Fibroblast of lung (primary cell): ENCODE measurements at regions not wholly inside any gene's neighbourhood (a gene's known extent, or its start where the extent isn't known, plus 50 kb on each side); places are given as distances from the start of the nearest gene placed in this dataset.

Source experiments
- DNase-seq, 2 donors: peaks; one replicate each; pipeline versions ENCODE4 v3.0.0 to v3.0.0-alpha.2; 2010; ENCODE audit warnings: low read depth in 2 of 2
- H2AFZ ChIP-seq: 2 replicates; pipeline ENCODE4 v1.5.1; 2012; ENCODE audit warnings: low read length, control low read depth, inconsistent platforms
- H3K27ac ChIP-seq: 2 replicates; pipeline ENCODE4 v1.5.1; 2011; ENCODE audit warnings: low read length, control low read depth; ENCODE audit not compliant: insufficient read depth
- H3K27me3 ChIP-seq: 2 replicates; pipeline ENCODE4 v1.5.1; 2011; ENCODE audit warnings: mild to moderate bottlenecking, low read length; ENCODE audit not compliant: control insufficient read depth, insufficient read depth
- H3K36me3 ChIP-seq: 2 replicates; pipeline ENCODE4 v1.5.1; 2011; ENCODE audit warnings: low read length; ENCODE audit not compliant: control insufficient read depth, insufficient read depth
- H3K4me1 ChIP-seq: 2 replicates; pipeline ENCODE4 v1.5.1; 2011; ENCODE audit warnings: low read length; ENCODE audit not compliant: control insufficient read depth, insufficient read depth; ENCODE audit errors: extremely low read depth
- H3K4me2 ChIP-seq: 2 replicates; pipeline ENCODE4 v1.5.1; 2011; ENCODE audit warnings: low read length, control low read depth; ENCODE audit not compliant: insufficient read depth; ENCODE audit errors: extremely low read depth
- H3K4me3 ChIP-seq, 4 experiments: fragments of 200-600 bp in 1 of 4; sonication (generic) in 1 of 4; replicated peaks in 1 of 4; 2 replicates each; pipeline ENCODE4 v1.5.1; 2011 to 2016; ENCODE audit warnings: low read length in 4 of 4, low read depth in 3 of 4, mild to moderate bottlenecking in 3 of 4, control low read depth in 2 of 4, inconsistent platforms in 1 of 4, mixed read lengths in 1 of 4; ENCODE audit not compliant: insufficient read depth in 1 of 4; ENCODE audit errors: control extremely low read depth in 1 of 4
- H3K79me2 ChIP-seq: 2 replicates; pipeline ENCODE4 v1.5.1; 2012; ENCODE audit warnings: mild to moderate bottlenecking, low read length, inconsistent platforms; ENCODE audit not compliant: control insufficient read depth, insufficient read depth
- H3K9ac ChIP-seq: 2 replicates; pipeline ENCODE4 v1.5.1; 2011; ENCODE audit warnings: mild to moderate bottlenecking, low read length, control low read depth; ENCODE audit not compliant: insufficient read depth
- H3K9me3 ChIP-seq: 2 replicates; pipeline ENCODE4 v1.5.1; 2012; ENCODE audit warnings: low read depth, low read length; ENCODE audit not compliant: control insufficient read depth, insufficient read depth
- H4K20me1 ChIP-seq: 2 replicates; pipeline ENCODE4 v1.5.1; 2011; ENCODE audit warnings: low read length; ENCODE audit not compliant: control insufficient read depth, insufficient read depth; ENCODE audit errors: extremely low read depth
- EZH2 ChIP-seq: IDR thresholded peaks from 2 replicates; pipeline ENCODE4 v1.5.1; 2012; ENCODE audit warnings: low read length, control low read depth, mild to moderate bottlenecking; ENCODE audit errors: missing control alignments
- TF ChIP-seq, protein P1 (sequence below), 2 donors: IDR thresholded peaks in 1 of 2; conservative IDR thresholded peaks in 1 of 2; 1 replicate in 1 of 2; 2 replicates in 1 of 2; pipeline ENCODE4 v1.5.1; 2011 to 2012; ENCODE audit warnings: low read length in 2 of 2, control low read depth in 1 of 2, inconsistent platforms in 1 of 2, low read depth in 1 of 2, mild to moderate bottlenecking in 1 of 2

DNA sequence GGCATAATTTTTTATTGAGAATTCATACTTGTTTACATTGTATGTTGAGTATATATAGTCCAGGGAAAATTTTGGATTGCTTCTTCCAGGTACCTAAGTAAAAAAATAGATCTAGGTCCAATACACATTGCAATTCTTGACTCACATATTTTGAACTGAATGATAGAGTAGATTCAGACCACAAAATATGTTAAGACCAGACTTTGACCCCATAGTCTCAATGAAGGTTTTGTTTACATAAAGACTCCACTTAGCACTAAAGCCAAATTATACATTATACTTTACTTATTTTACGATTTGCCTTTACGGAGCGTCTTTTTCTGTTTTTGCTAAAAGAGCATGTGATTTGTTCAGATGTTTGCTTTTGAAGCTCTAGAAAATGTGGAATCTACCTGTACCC, 144.1 kb upstream of the PTCHD4 start:
- Histone ChIP-seq H4K20me1 (no peaks in the 10 kb centered on the region), H3K36me3 (no peaks in the 10 kb centered on the region), H3K9me3 (no peaks in the 10 kb centered on the region), H3K4me3 (no peak overlapping the region), H3K27ac (no peak overlapping the region), H3K4me1 (no peaks in the 10 kb centered on the region), H3K9ac (no peak overlapping the region), H2AFZ (no peak overlapping the region), H3K4me2 (no peak overlapping the region), H3K27me3 (no peaks in the 10 kb centered on the region), H3K79me2 (no peaks in the 10 kb centered on the region)
- TF ChIP-seq, protein P1, sequence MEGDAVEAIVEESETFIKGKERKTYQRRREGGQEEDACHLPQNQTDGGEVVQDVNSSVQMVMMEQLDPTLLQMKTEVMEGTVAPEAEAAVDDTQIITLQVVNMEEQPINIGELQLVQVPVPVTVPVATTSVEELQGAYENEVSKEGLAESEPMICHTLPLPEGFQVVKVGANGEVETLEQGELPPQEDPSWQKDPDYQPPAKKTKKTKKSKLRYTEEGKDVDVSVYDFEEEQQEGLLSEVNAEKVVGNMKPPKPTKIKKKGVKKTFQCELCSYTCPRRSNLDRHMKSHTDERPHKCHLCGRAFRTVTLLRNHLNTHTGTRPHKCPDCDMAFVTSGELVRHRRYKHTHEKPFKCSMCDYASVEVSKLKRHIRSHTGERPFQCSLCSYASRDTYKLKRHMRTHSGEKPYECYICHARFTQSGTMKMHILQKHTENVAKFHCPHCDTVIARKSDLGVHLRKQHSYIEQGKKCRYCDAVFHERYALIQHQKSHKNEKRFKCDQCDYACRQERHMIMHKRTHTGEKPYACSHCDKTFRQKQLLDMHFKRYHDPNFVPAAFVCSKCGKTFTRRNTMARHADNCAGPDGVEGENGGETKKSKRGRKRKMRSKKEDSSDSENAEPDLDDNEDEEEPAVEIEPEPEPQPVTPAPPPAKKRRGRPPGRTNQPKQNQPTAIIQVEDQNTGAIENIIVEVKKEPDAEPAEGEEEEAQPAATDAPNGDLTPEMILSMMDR (conservative IDR thresholded peaks at IDR 0.05 in 1 of 2, IDR thresholded peaks at IDR 0.05 in 1 of 2; ENCODE audit: low read depth in 1 of 2, low read length in 2 of 2): no peak
- no peak for TF ChIP-seq EZH2
- no peak for DNase-seq

DNA sequence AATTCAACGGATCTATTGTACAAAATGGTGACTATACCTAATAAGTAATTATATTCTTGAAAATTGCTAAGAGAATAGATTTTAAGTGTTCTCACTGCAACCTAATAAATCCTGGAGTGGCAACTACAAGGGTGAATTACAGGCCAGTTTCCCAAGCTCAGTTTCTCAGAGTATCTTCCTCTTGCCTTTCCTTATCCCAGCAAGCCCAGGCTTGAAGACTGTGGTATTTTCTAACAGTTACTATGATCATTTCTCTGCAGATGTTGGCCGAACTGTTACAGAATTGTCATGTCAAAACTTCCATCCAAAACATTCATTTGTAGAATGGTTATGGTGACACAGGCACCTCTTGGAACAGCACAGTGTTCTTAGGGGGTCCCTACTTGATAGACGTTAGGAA, 138.1 kb upstream of the PTCHD4 start:
- no peak for DNase-seq
- H3K36me3 ChIP-seq: no peaks in the 10 kb centered on the region
- no peaks in the 10 kb centered on the region for H3K27me3 ChIP-seq
- H3K27ac ChIP-seq: no peak overlapping the region
- no peaks in the 10 kb centered on the region for H3K4me1 ChIP-seq
- H3K4me2 ChIP-seq: no peak overlapping the region
- no peak overlapping the region for H3K4me3 ChIP-seq
- no peaks in the 10 kb centered on the region for H3K9me3 ChIP-seq
- TF ChIP-seq EZH2: no peak
- TF ChIP-seq, protein P1 (conservative IDR thresholded peaks at IDR 0.05 in 1 of 2, IDR thresholded peaks at IDR 0.05 in 1 of 2; ENCODE audit: low read depth in 1 of 2, low read length in 2 of 2): no peak
- no peaks in the 10 kb centered on the region for H3K79me2 ChIP-seq
- no peaks in the 10 kb centered on the region for H4K20me1 ChIP-seq
- H3K9ac ChIP-seq: no peak overlapping the region
- H2AFZ ChIP-seq: no peak overlapping the region

DNA sequence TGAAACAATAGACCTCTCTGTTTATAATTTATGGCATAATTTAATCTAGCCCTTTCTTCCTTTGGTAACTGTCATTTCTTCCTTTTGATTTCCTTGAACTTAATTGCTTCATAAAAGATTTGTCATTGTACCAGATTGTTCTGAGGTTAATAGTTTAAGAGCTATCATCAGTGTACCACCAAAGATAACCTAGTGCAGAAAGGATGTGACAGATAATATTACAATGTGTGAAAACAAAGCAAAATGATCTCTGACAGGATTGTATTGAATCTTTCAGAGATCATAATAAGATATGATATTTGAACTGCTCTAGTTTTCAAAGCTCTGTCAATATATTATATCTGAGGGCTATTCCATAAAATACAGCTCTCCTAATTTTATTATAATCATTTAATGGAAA, 132.1 kb upstream of the PTCHD4 start:
- H3K27me3 ChIP-seq: no peaks in the 10 kb centered on the region
- H2AFZ ChIP-seq: no peak overlapping the region
- H4K20me1 ChIP-seq: no peaks in the 10 kb centered on the region
- no peaks in the 10 kb centered on the region for H3K9me3 ChIP-seq
- DNase-seq: no peak
- TF ChIP-seq EZH2: no peak
- TF ChIP-seq, protein P1 (conservative IDR thresholded peaks at IDR 0.05 in 1 of 2, IDR thresholded peaks at IDR 0.05 in 1 of 2; ENCODE audit: low read depth in 1 of 2, low read length in 2 of 2): no peak
- no peak overlapping the region for H3K4me2 ChIP-seq
- no peak overlapping the region for H3K27ac ChIP-seq
- no peak overlapping the region for H3K4me3 ChIP-seq
- no peaks in the 10 kb centered on the region for H3K36me3 ChIP-seq
- no peaks in the 10 kb centered on the region for H3K79me2 ChIP-seq
- no peak overlapping the region for H3K9ac ChIP-seq
- H3K4me1 ChIP-seq: no peaks in the 10 kb centered on the region
